MCF 10A (cell line): ENCODE measurements at regions not wholly inside any gene's neighbourhood (a gene's known extent, or its start where the extent isn't known, plus 50 kb on each side); places are given as distances from the start of the nearest gene placed in this dataset.

Experiments used
- BruUV-seq: library from RNA; stranded (reverse); fragments of 400-500 nt; replicated peaks from 2 replicates; lab custom pipeline; 2021; lab: Mats Ljungman, UMichigan
- CTCF ChIA-PET: fragments of 300-600 bp; sonication (Branson Sonifier 250); formaldehyde crosslinking; extraction: SDS; loops from one replicate; lab custom pipeline; 2021; ENCODE audit warnings: antibody characterized with exemption, inconsistent platforms; lab: Yijun Ruan, JAX
- POLR2A ChIA-PET: fragments of 300-600, 350-650 bp; sonication (Branson Sonifier 250); formaldehyde crosslinking; extraction: SDS; loops from one replicate; lab custom pipeline; 2020; ENCODE audit warnings: antibody characterized with exemption, inconsistent platforms; lab: Yijun Ruan, JAX
- DNase-seq: peaks from one replicate; pipeline ENCODE4 v3.0.0-alpha.2; 2018; ENCODE audit not compliant: unreplicated experiment
- H3K27ac Mint-ChIP-seq: one replicate; pipeline ENCODE4 v1.8.0; 2022; ENCODE audit warnings: mild to moderate bottlenecking, low read depth, mixed read lengths; ENCODE audit not compliant: unreplicated experiment
- H3K27me3 Mint-ChIP-seq: one replicate; pipeline ENCODE4 v1.8.0; 2022; ENCODE audit warnings: mixed read lengths; ENCODE audit not compliant: insufficient read depth, unreplicated experiment
- H3K36me3 Mint-ChIP-seq: one replicate; pipeline ENCODE4 v1.8.0; 2022; ENCODE audit warnings: mild to moderate bottlenecking, moderate library complexity, mixed read lengths; ENCODE audit not compliant: insufficient read depth, unreplicated experiment
- H3K4me1 Mint-ChIP-seq: one replicate; pipeline ENCODE4 v1.8.0; 2022; ENCODE audit warnings: mixed read lengths; ENCODE audit not compliant: insufficient read depth, unreplicated experiment
- H3K4me3 Mint-ChIP-seq: one replicate; pipeline ENCODE4 v1.8.0; 2022; ENCODE audit warnings: mild to moderate bottlenecking, moderate library complexity, mixed read lengths; ENCODE audit not compliant: unreplicated experiment
- H3K9me3 Mint-ChIP-seq: one replicate; pipeline ENCODE4 v1.8.0; 2022; ENCODE audit warnings: mixed read lengths; ENCODE audit not compliant: unreplicated experiment
- intact Hi-C: fragments of 100-400 bp; cut with micrococcal nuclease; formaldehyde crosslinking; loops from 2 replicates; pipeline ENCODE4 v1.14.1; 2022
- TF ChIP-seq, protein P1 (sequence below): fragments of 200-600 bp; IDR thresholded peaks from one replicate; pipeline ENCODE4 v1.8.0; 2022; ENCODE audit warnings: antibody characterized with exemption, mild to moderate bottlenecking; ENCODE audit not compliant: unreplicated experiment

GRCh38 chr5:29114331-29114768 lies 2076.0 kb upstream of the CDH9 start:
- intact Hi-C loops = no loop called here
- H3K9me3 Mint-ChIP-seq = peaks cover 12% of the 10 kb centered on the region
- no peak overlapping the region for H3K4me3 Mint-ChIP-seq
- POLR2A ChIA-PET = no interaction called here
- BruUV-seq = no TSS peak
- H3K36me3 Mint-ChIP-seq = no peaks in the 10 kb centered on the region
- TF ChIP-seq, protein P1, sequence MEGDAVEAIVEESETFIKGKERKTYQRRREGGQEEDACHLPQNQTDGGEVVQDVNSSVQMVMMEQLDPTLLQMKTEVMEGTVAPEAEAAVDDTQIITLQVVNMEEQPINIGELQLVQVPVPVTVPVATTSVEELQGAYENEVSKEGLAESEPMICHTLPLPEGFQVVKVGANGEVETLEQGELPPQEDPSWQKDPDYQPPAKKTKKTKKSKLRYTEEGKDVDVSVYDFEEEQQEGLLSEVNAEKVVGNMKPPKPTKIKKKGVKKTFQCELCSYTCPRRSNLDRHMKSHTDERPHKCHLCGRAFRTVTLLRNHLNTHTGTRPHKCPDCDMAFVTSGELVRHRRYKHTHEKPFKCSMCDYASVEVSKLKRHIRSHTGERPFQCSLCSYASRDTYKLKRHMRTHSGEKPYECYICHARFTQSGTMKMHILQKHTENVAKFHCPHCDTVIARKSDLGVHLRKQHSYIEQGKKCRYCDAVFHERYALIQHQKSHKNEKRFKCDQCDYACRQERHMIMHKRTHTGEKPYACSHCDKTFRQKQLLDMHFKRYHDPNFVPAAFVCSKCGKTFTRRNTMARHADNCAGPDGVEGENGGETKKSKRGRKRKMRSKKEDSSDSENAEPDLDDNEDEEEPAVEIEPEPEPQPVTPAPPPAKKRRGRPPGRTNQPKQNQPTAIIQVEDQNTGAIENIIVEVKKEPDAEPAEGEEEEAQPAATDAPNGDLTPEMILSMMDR = no peak
- H3K4me1 Mint-ChIP-seq = no peaks in the 10 kb centered on the region
- H3K27ac Mint-ChIP-seq = peak overlapping the region; percentile 8
- no peaks in the 10 kb centered on the region for H3K27me3 Mint-ChIP-seq
- CTCF ChIA-PET = interaction anchor here (0.6 to 1.7 kb wide), 2 partner anchors 9 to 99 kb away, joined by 5 to 6 read pairs; no protein-coding TSS in a partner anchor
- peak; percentile 43 for DNase-seq

DNA sequence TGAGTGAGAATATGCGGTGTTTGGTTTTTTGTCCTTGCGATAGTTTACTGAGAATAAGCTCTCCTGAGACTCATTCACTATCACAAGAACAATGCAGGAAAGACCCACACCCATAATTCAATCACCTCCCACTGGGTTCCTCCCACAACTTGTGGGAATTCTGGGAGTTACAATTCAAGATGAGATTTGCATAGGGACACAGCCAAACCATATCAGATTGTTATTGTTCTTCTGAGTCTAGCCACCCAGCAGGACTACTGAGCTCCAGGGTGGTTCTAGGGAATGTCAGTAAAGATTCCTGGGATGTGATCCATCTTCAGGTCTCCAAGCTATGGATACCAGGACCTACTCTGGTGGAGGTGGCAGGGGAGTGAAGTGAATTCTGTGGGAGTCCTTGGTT lies 2075.1 kb upstream of the CDH9 start:
- BruUV-seq = no TSS peak

GRCh38 chr5:29099585-29099984 lies 2061.2 kb upstream of the CDH9 start:
- no peak overlapping the region for H3K27ac Mint-ChIP-seq
- H3K27me3 Mint-ChIP-seq = no peaks in the 10 kb centered on the region
- ChIA-PET POLR2A (interaction anchor here (0.9 to 1.1 kb wide), 2 partner anchors 12 to 13 kb away, joined by 3 to 4 read pairs; no protein-coding TSS in a partner anchor), CTCF (interaction anchor here (2.3 kb wide), 1 partner anchor 11 kb away, joined by 7 read pairs; no protein-coding TSS in a partner anchor)
- H3K9me3 Mint-ChIP-seq = no peaks in the 10 kb centered on the region
- intact Hi-C loops = no loop called here
- TF ChIP-seq, protein P1 = no peak
- H3K4me3 Mint-ChIP-seq = no peak overlapping the region
- no peaks in the 10 kb centered on the region for H3K36me3 Mint-ChIP-seq
- H3K4me1 Mint-ChIP-seq = peaks cover 6% of the 10 kb centered on the region
- DNase-seq = no peak
- BruUV-seq = no TSS peak

More for the DNA sequence above, 2075.1 kb upstream of the CDH9 start:
- H3K27me3 Mint-ChIP-seq = no peaks in the 10 kb centered on the region
- no peaks in the 10 kb centered on the region for H3K36me3 Mint-ChIP-seq
- intact Hi-C loops = no loop called here
- H3K4me3 Mint-ChIP-seq = no peak overlapping the region
- ChIA-PET POLR2A (interaction anchor here (0.7 kb wide), 1 partner anchor 12 kb away, joined by 3 read pairs; no protein-coding TSS in a partner anchor), CTCF (interaction anchor here (1.7 kb wide), 1 partner anchor 10 kb away, joined by 5 read pairs; no protein-coding TSS in a partner anchor)
- peaks cover 18% of the 10 kb centered on the region for H3K9me3 Mint-ChIP-seq
- no peak for DNase-seq
- H3K27ac Mint-ChIP-seq = no peak overlapping the region
- no peaks in the 10 kb centered on the region for H3K4me1 Mint-ChIP-seq
- TF ChIP-seq, protein P1 = no peak

DNA sequence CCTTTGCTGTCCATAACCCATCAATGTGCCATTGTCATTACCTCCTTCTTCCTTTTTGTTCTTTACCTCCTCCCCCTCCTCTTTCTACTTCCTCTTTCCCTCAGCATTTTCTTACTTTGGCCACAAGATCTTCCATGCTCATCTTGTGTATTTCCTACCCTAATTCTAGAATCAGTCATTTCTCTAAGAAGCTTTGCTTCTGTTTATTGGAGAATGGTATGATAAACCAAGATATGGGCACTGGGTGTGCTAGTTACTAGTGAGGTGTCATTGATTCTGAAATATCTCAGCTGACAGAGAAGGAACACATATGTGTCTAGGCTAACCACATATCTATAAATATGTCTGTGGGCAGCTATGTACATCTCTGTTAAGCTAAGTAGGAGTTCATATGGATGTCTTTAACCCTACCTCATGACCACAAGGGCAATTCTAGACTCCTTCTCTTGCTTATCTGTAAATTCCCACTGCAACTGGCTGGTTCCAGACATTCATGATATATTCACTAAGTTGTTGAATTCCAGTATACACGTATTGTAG lies 2051.3 kb upstream of the CDH9 start:
- H3K27ac Mint-ChIP-seq = no peak overlapping the region
- DNase-seq = no peak
- no peaks in the 10 kb centered on the region for H3K36me3 Mint-ChIP-seq
- POLR2A ChIA-PET = interaction anchor here (0.7 kb wide), 1 partner anchor 531 kb away, joined by 4 read pairs; no protein-coding TSS in a partner anchor
- no peaks in the 10 kb centered on the region for H3K27me3 Mint-ChIP-seq
- BruUV-seq = no TSS peak
- TF ChIP-seq, protein P1 = no peak
- intact Hi-C loops = no loop called here
- H3K4me3 Mint-ChIP-seq = no peak overlapping the region
- CTCF ChIA-PET = interaction anchor here (1.8 kb wide), 1 partner anchor 11 kb away, joined by 7 read pairs; no protein-coding TSS in a partner anchor
- H3K9me3 Mint-ChIP-seq = no peaks in the 10 kb centered on the region
- peaks cover 17% of the 10 kb centered on the region for H3K4me1 Mint-ChIP-seq
